Glomerular visceral epithelial cell (primary cell): ENCODE measurements at regions not wholly inside any gene's neighbourhood (a gene's known extent, or its start where the extent isn't known, plus 50 kb on each side); places are given as distances from the start of the nearest gene placed in this dataset.
A peak's percentile ranks its signal among the peaks of the same experiment; 100 is the strongest.
"Not testable (repeated sequence)": the region's sequence is repeated elsewhere in the genome, so short reads cannot be mapped to it uniquely, and the experiment has no call there.

Experiments
- DNase-seq: peaks from one replicate; pipeline ENCODE4 v3.0.0-alpha.2; 2016; ENCODE audit errors: extremely low spot score

DNA sequence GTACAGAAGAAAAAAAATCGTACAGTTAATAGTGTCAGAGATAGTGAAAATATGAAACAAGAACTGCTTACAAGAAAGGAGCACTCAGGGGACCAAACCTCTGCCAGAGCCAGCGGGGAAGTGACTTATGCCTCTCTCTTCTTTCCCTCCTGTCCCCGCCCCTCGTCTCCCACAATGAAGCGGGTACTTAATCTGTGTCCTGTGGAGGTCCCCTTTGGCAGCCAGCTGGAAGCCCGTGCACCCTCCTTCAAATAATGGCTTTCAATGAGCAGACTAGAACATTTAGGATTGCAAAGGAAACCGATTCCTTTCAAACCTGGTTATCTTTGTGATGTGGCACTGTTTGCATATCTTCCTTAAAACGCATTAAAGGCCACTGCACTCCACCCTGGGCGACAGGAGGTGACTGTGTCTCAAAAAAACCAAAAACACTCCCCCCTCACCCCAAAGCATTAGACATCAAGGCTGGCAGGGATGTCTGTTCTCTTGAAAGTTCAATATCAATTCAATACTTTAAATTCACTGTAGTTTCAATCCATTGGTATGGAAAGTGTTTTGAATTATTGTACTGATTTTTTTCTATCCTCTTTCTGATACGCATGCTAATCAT, 51.7 kb downstream of the PPIAL4C start:
- not testable (repeated sequence) for DNase-seq

DNA sequence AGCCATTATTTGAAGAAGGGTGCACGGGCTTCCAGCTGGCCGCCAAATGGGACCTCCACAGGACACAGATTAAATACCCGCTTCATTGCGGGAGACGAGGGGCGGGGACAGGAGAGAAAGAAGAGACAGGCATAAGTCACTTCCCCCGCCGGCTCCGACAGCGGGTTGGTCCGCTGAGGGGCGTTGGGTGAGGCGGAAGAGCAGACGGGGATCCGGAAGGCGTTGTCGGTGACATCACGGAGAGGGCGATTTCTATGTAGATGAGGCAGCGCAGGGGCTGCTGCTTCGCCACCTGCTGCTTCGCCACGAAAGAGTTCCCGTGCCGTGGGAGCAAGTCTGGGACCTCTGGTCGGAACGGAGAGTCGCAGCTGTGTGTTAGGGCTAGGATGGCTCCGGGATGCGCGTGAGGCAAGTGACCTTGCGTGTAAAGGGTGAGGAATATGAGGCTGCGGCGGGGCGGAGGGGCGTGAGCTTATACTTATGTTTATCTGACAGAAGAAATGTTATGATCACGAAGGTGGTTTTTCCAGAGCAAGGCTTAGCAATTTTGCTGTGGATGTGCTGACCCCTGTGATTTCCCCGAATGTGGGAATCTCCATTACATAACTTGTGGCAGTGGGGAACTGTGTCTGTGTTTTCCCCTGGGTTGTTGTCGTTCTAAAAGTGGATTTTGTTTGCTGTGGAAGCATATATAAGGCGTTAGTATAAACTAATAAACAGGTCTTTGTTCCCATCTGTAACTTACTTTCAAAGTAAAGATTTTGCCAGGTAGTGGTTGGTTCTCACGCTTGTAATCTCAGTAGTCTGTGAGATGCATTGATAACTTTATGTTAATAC, 52.9 kb downstream of the PPIAL4C start:
- DNase-seq = peak; percentile 90

DNA sequence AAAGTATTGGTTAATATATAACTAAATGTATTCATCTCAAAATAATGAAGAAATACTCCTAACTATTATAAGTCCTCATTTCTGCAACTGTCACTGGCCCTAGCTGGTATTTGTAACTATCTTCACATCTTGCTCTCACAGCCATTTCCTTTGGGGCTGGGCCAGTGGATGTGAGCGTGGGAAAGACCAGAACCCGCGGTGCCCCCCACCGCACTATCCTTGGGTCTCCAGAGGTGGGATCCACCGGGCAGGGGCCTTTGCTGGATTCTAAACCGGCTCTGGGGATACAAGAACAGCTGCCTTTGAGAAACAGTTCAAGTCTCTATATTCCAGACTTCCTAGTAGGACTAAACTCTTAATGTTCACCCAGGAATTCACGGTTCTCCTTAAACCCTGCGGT, 54.8 kb downstream of the PPIAL4C start:
- DNase-seq = not testable (repeated sequence)

DNA sequence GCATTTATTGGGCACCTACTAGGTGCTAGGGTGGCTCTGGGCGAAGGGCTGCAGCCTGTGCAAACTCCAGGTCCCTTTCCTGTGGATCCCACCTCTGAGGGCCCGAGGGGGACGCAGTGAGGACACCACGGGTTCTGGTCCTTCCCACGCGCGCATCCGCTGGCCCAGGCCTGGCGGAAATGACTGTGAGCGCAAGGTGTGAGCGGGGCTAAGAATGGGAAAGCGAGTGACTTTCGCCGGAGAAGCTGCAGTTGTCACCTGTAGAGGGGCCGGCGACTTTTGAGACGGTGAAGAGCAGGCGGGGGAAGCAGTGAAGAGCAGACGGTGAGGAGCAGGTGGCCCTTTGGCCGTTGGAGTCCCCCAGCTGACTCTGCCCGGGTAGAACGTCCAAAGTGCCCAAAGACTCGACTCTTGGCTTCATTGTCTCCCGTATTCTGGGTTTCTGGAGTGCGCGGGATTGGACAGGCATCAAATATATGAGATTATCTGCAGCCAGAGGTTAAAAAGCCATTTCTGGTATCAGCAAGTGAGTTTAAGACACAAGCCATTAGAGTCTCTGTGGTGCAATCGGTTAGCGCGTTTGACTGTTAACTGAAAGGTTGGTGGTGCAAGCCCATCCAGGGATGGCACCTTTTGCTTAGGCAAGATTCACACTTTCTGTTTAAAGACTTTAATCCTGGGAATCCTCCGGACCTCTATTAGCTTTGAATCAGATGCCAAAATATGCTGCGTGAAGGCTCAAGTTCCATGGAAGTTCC, 55.4 kb downstream of the PPIAL4C start:
- not testable (repeated sequence) for DNase-seq

DNA sequence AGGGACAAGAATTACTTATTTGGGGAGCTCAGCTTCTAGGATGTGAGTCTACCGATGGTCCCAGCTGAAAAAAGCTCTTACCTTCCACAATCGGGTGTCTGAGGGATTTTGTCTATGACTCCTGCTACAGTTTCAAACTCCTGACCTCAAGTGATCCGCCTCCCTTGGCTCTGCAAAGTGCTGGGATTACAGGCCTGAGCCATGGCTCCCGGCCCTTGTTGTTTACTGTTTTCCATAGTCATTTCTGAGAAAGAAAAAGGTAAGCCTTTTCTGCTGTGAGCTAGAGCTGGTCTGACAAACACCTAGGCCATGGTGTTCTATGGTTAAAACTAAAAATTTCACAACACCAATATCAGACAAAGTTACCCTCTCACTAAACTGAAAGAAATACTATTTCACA, 57.5 kb downstream of the PPIAL4C start:
- not testable (repeated sequence) for DNase-seq

DNA sequence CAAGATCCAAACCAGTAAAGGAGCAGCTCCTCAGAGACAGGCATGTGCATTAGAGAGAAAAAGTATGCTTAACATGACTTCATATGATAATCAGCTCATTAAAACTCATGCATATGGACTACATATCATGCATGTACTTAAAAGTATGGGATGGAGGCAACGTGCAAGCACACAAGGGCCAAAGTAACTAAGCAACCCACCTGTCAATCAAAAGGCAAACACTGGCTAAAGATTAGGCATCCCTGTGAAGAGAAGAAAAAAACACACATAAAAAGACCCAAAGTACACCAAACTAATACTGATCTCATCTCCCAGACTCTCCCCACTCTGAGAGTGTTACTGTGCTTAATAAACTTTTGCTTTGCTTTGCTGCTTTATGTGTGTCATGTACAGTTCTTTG, 61.2 kb downstream of the PPIAL4C start:
- DNase-seq = not testable (repeated sequence)

DNA sequence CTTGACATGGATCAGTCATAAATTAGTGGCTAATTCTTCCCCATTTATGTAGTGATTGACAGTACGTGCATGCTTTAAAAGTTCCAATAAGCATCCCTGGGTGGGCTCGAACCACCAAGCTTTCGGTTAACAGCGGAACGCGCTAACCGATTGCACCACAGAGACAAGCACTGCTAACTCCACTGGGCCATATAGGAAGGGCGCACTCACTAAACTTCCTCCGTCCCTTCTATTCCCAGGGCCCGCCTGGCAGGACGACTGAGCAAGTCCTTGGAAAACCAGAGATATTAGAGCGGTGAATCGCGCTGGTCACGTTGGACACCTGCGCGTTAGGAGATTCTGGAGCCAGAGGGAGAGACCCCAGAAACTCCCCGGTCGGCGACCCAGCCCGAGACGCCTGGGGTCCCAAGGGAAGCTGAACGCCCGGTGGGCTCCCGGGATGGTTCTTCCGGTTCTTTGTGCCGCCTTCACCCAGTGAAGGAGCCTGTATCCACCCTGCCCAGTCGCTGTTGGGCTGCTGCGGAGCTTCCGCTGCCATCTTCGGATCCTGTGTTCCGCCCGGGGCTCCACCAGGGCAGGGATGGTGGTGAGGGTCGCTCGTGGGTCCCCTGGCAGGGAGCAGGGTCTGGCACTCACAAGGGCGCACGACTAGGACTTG, 62.8 kb downstream of the PPIAL4C start:
- not testable (repeated sequence) for DNase-seq

DNA sequence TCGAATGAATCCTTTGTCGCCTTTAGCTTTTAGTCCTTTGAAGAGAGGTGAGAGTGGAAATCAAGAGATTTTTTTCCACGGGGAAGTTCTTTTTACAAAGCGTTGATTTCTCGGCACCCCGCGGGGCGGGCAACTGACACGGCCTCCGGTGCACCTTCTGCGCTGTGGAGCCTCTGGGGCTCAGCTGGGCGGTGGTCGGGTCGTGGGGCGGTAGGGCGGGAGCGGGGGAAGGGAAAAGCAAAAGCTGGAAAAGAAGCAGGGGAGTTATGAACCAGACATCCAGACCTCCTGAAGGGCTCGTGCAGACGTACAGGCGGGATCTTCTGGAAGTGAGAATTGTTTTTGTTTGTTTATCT, 63.3 kb downstream of the PPIAL4C start:
- not testable (repeated sequence) for DNase-seq

DNA sequence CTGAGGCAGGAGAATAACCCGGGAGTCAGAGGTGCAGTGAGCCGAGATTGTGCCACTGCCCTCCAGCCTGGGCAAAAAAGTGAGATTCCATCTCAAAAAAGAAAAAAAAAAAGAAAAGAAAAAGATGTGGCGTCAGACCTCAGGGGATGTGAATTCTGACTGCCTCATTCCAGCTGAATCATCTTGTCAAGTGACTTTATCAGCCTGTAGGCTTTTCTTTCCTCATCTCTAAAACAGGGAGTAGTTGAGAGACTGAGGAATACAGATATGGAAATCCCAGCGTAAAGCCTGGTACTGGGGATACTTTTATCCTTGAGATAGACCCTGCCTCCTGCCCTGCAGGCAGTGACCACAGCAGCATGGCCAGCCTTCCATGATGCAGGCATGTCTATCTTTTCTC, 74.1 kb downstream of the PPIAL4C start:
- not testable (repeated sequence) for DNase-seq

DNA sequence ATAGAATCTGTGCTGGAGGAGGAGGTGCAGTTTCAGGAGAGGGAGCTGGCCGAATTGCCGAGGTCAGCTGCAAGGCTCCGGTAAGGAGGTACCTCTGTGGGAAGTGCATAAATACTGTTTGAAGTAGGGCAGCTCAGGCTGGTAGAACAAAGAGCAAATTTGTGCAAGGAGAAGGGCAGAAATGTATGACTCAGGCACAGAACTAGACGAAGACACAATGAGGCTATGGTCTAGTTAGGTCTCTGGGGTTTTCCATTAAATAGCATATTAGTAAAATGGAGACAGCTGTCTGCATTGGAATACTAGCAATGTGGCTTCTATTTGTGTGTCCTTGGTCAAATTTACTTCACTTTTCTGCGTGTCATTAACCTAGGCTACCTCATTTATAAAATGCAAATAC, 74.5 kb downstream of the PPIAL4C start:
- DNase-seq = not testable (repeated sequence)

DNA sequence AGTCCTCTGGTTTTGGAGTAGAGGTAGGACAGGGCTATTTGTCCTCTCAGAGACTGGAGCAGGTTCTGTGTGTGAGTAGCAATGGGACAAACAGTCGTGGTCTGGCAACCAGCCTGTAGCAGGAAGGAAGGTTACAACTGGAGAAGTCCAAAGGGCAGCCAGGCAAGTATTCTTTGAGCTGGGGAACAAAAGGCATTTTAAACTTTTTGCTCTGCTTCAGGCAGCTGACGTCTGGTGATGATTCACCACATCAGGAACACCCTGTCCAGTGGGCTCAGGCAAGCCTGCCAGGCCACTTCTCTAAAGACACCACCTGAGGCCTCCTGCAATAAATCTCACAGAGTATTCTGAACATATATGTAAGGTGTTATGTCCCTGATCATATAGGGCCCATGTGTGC, 81.0 kb downstream of the PPIAL4C start:
- DNase-seq = peak; percentile 1

DNA sequence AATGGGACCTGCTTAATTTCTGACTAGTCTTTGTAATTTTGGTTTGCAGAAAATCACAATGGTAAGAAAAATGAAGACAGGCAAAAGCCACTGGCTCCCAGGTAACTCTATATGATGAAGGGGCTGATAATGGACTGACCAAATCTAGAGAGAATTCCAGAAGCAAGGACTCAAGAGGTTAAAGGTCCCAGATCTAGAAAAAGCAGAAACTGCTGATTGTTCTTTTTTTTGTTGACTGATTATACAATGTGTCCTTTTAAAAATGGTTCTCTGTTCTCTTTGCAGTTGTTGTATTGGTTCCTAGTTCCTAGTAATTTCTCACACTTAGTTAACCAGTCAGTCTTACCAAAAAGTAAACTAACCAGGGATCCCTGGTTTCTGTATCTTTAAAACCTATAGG, 81.4 kb downstream of the PPIAL4C start:
- DNase-seq = not testable (repeated sequence)

DNA sequence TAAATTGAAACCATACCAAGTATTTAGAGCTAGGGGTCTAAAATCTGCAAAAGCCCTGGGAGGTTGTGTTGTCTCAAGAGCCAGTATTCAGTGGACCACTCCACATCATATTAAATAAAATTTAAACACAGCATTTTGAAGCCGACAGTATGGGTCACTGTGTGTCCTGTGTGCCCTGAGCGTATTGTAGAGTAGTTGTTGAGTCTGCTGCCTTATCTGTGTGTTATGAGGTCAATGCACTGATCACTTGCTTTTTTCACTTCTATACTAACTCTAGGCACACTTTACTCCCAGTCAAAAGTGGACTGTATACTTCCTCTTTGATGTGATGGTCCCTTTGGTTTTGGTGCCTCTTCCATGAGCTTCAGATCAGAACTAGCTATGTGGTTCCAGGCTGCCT, 81.9 kb downstream of the PPIAL4C start:
- DNase-seq = not testable (repeated sequence)

DNA sequence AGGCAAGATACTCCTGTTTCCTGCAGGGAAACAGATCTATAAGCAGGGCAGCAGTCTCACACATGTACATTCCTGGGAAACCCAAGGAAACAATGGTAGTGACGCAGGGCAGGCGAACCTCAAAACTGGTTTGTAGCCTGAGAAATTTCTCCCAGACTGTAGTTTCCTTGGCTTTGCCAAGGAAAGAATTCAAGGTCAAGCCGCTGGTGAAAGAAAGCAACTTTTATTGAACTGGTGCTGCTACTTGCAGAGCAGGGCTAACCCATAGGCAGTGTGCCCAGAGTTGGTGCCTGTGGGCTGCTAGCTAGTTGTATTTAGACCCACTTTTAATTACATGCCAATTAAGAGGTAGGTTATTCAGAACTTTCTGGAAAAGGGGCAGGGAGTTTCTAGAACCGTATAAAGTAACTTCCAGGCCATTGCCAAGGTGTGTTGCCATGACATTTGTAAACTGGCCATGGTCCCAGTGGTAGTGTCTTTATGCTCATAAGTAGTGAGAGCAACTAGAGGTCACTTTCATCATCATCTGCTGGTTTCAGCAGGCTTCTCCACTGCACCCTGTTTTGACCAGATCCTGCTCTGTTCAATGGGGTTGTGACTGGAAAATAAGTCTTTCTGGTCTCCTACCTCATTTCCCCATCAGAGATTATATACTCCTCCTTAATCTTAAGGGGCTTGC, 89.7 kb downstream of the PPIAL4C start:
- DNase-seq = not testable (repeated sequence)

DNA sequence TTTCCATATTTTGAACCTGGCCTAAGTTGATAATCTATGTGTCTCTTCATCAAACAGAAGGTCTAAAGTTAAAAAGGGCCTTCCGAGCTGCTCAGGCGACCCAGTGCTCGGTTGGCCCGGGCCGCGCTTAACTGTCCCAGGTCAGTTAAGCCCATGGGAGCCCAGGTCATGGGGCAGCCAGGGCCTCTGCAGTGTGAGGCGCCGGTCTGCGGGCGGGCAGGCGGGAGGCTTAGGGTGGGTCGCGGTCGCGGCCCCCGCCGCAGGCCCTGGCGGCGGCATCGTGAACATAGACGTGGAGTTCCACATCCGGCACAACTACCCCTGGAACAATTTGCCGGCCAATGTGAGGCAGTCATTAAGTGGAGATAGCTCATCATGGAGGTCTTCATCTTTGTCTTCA, 91.3 kb downstream of the PPIAL4C start:
- not testable (repeated sequence) for DNase-seq

DNA sequence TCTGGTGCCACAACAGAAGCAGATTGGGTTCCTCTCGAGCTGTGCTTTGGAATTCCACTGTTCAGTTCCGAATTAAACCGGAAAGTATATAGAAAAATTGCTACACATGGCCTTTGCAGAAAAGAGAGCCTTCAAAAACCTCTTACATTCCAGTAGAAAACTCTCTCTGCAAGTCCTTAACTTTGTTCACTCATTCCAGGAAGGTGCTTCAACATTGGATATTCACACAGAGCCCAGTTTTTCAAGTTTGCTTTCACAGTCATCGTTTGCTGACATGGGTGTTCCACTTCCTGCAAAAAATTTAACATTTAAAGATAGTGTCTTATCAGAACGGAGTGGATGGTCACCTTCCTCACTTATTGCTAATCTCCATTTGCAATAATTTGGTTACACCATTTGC, 93.7 kb downstream of the PPIAL4C start:
- DNase-seq = not testable (repeated sequence)

DNA sequence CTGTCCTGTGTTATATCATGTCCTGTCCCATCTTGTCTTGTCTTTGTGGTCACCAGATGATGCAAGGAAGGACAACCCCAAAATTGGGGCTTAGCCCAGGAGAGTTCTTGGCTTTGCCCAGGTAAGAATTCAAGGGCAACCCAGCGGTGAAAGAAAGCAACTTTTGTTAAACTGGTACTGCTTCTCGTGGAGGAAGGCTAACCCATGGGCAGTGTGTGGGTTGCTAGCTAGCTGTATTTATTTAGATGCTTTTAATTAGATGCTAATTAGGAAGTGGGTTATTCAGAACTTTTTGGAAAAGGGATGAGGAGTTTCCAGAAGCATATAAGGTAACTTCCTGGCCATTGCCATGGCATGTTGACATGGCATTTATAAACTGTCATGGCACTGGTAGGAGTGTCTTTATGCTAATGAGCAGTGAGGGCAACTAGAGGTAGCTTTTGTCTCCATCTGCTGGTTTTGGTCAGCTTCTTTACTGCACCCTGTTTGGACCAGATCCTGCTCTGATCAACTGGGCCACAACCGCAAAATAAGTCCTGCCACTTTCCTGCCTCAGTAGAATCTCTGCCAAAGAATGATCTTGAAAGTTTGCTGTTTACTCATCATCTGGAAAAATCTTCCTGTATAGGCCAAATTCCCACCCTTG, 95.8 kb upstream of the FCGR1A start:
- not testable (repeated sequence) for DNase-seq

DNA sequence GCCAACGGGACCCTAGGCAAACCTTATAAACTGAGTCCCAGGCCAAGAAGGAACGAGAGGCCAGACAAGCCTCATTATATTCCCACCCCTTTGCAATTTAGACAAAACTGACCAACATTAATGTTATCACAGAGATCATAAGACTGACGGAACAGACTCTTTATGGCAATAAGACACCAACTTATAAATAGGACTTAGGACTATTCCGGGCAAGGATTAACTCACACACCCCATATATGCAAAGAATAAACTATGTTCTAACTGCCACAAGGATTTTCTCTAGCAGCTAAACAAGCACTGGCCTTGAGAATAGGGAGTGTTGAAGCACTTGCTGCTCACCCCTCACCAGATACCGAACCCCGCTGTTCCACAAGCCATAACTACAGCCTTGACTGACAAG, 91.1 kb upstream of the FCGR1A start:
- not testable (repeated sequence) for DNase-seq

DNA sequence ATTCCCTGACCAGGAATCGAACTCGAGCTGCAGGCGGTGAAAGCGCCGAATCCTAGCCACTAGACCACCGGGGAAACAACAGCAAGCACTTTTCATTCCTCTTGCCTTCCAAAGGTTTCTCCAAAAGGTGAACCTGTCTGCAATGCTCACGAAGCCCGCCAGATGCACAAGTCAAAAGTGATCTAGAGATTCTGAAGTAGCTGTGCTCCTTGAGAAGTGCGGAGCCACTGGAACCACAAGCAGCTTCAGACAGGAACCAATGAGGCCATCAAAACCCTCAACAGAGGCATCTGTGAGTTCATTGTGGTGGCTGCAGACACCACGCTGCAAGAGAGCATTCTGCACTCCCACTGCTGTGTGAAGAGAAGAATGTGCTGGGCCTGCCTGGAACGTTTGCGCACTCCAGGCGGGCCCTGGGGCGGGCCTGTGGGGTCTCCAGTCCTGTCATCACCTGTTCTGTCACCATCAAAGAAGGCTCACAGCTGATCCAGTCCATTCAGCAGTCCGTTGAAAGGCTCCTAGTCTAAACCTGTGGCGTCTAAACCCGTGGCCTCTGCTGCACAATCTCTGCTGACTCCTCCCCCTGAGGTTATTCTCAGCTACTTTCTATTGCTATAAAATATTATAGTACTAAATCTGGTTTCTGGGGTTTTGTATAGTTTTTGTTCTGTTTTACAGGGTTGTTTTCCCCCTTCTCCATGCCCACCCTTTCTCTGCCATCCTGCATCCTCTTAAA, 89.5 kb upstream of the FCGR1A start:
- not testable (repeated sequence) for DNase-seq

DNA sequence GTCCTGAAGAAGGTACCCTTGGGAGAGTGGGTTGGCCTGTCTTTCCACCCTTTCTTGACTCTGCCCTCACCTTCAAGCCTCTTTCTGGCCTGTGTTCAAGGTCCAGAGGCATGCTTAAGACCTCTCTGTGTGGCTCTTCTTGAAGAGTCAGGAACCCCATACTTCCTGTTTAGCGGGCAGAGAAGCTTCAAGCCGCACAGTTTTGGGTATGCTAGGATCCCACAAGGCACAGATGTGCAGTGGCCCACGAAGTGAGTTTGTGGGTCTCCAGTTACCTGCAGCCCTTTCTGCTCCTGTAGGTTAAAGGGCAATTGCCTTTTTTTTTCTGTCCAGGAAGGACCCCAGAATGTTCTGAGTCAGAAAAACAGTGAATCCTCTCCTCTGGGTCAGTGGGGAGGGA, 87.4 kb upstream of the FCGR1A start:
- not testable (repeated sequence) for DNase-seq
